Stimulated activated CD8-positive, alpha-beta memory T cell treated with anti-CD3 and anti-CD28 coated beads, Interleukin-12 subunit alpha, Interleukin-12 subunit beta, amount 100 ng/mL, for 24 hours (primary cell): ENCODE measurements at regions not wholly inside any gene's neighbourhood (a gene's known extent, or its start where the extent isn't known, plus 50 kb on each side); places are given as distances from the start of the nearest gene placed in this dataset.

Experiments used
- DNase-seq: peaks from one replicate; pipeline ENCODE4 v3.0.0-alpha.2; 2020; ENCODE audit errors: extremely low read depth

DNA sequence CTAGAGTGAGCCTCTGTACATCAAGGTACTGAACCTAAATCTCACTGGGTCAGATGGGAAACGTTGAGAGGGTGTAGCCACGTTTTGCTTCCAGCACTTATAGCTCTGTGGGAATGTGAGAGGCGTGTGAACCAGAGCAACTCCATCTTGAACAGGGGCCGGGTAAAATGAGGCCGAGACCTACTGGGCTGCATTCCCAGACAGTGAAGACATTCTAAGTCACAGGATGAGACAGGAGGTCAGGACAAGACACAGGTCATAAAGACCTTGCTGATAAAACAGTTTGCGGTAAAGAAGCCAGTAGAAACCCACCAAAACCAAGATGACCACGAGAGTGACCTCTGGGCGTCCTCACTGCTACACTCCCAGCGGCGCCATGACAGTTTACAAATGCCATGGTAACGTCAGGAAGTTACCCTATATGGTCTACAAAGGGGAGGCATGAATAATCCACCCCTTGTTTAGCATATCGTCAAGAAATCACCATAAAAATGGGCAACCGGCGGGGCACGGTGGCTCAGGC, 63.4 kb upstream of the NCOR2 start:
- DNase-seq: no peak

GRCh38 chr12:124629789-124630480, 62.5 kb upstream of the NCOR2 start:
- DNase-seq: no peak

DNA sequence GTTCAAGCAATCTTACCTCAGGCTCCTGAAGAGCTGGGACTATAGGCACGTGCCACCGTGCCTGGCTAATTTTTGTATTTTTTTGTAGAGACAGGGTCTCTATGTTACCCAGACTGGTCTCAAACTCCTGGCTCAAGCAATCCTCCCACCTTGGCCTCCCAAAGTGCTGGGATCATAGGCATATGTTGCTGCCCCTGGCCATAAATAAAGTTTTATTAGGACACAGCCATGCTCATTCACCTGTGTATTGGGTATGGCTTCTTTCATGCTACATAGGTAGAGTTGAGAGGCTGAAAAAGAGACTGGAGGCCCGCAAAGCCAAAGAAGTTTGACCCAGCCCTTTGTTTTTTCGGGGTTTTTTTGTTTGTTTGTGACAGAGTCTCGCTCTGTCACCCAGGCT, 61.7 kb upstream of the NCOR2 start:
- DNase-seq: no peak

DNA sequence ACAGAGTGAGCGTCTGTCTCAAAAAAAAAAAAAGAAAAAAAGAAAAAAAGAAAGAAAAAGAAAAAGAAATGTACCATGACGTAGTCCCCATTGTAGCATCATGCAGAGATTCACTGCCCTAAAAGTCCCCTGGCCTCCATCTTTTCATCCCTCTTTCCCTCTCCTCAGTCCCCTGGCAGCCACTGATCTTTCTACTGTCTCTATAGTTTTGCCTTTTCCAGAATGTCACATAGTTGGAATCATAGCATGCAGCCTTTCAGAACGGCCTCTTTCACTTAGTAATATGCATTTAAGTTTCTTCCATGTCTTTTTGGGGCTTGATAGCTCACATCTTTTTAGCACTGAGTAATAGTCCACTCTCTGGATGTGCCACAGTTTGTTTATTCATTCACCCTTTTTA, 60.5 kb upstream of the NCOR2 start:
- no peak for DNase-seq

GRCh38 chr12:124626971-124627411, 59.6 kb upstream of the NCOR2 start:
- DNase-seq: no peak

GRCh38 chr12:124625867-124626675, 58.7 kb upstream of the NCOR2 start:
- DNase-seq: no peak

- DNase-seq: no peak
These were observed 57.4 kb upstream of the NCOR2 start for GRCh38 chr12:124624823-124625222.

- DNase-seq: no peak
These were observed 56.1 kb upstream of the NCOR2 start for GRCh38 chr12:124623344-124624035.

DNA sequence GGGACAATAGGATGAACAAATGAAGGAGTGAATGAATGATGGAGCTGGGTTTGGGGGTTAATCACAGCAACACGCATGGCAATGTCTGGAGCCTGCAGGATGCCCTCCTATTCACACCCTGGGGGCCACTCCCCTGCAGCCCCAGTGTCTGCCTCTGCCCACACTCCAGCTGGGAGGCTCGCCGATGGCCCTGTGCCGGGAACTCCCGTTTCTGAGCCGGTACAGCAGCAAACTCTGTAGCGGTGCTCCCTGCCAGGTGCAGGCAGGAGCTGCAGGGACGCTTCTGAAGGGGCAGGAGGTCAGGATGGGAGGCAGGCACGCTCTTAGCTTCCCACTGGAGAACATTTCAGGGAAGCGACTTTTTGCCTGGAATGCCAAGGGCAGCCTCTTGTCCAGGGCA, 55.4 kb upstream of the NCOR2 start:
- DNase-seq: no peak

GRCh38 chr12:124622331-124622730, 54.9 kb upstream of the NCOR2 start:
- DNase-seq: no peak

DNA sequence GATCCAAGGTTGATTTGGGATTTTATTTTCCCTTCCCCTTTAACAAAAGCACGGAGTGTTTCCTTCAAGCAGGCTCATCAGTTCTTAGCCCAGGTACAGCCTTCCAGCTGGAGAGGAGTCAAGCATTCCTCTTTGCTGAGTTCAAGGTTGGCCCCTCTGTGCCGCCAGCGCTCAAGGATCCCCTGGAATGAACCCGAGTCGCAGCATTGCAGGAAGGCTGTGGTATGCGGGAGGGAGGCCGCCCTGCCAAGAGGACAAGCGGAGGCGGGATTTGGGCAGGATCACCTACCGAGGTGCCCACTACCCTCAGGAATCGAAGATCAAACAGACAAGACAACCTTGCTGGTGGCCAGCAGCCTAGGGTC, 53.9 kb upstream of the NCOR2 start:
- no peak for DNase-seq

GRCh38 chr12:124620606-124621295, 53.3 kb upstream of the NCOR2 start:
- no peak for DNase-seq

GRCh38 chr12:124618291-124618902, 51.0 kb upstream of the NCOR2 start:
- no peak for DNase-seq

DNA sequence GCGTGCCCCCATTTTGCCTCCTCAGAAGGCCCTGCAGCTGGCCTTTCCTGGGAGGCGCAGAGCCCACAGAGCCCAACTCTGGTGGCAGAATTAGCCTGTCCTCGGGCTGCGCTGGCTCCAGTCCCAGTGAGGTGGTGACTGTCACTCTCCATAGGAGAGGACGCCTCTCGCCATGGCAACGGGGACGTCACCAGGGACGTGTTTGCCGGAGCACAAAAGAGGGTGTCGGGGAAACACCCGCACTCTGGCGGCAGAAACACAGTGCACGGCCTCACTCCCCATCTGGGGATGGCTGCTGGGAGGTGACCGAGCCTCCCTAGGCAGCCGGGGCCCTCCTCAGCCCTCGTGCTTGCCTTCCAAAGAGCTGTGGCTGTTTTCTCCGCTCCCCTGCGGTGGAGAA, 50.2 kb upstream of the NCOR2 start:
- DNase-seq: no peak
